GM21367 (cell line): ENCODE measurements at regions not wholly inside any gene's neighbourhood (a gene's known extent, or its start where the extent isn't known, plus 50 kb on each side); places are given as distances from the start of the nearest gene placed in this dataset.
"Not testable (repeated sequence)": the region's sequence is repeated elsewhere in the genome, so short reads cannot be mapped to it uniquely, and the experiment has no call there.

ENCODE experiments used
- ATAC-seq: cut with Tn5 transposase; IDR thresholded peaks from one replicate; pipeline ENCODE4 v1.9.1; 2021; ENCODE audit not compliant: unreplicated experiment

DNA sequence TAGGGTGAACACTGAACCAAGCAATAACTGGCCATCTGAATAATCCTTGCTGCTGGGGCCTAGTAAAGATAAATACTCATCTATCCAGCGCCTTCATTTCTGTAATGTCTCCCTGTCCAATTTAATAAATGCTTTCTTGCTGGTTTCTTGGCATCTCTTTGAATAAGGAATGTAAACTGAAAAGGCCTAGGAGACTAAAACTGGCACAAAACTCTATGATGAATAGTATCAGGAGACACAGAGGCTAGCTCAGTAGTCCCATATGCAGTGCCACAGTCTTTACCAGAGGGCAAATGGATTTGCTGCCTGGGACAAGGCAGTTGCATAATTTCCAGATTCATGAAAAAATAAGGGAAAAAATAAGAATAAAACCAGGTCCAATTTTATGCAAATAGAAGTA is 324.4 kb downstream of the CENPW start:
- ATAC-seq = no peak

DNA sequence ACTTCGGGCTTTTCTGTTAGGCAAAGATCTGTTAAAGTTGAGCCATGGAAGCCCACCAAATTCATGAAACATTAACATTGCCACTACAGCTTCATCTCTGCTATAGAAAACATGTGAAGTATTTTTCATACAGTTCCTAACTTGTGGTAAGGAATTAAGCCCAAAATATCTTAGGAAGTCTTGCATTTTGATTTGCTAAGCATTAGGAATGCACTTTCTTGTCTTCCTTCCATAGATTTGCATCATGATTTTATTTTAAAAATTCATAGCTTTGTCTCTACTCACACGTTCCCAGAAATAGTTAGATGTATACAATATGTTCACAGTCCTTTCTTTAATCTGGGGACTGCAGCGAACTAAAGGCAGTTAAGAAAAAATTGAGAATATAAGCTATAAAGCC is 325.6 kb downstream of the CENPW start:
- ATAC-seq = no peak

GRCh38 chr6:126667071-126667470 is 327.2 kb downstream of the CENPW start:
- ATAC-seq = no peak

DNA sequence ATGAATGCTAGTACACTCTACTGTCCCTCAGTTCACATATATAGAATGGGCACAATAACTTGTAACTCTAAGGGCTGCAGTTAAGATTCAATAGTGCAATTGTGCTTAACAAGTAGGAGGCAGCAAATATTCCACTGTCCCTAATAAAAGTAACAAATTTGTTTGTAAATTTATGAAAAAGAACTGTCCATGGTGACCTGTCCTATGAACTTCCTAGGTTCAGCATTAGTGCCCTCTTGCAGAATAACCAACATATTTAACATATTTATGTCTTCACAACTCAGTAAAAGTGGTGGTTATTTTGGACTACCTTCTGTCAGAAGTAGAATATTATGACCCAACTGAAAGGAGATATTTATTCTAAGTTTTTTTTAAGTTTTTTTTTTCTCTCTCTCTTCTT is 327.8 kb downstream of the CENPW start:
- ATAC-seq = no peak

DNA sequence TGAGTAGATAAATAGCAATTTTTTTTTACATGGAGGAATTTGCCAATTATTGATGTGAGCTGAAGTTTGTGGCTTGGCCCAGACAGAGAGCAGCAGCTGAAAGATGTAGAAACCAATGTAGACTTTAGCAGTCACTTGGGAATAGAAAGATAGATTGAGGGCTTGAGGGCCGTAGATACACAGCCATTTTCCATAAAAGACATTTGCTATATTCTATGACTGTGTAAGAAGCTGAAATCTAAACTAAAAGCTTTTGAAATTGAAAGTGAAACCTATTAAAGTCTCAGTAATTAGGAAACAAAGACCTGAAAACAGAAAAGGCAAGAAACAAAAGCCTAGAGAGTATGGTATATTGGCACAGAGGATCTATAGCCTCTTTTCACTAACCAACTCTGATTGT is 332.7 kb downstream of the CENPW start:
- ATAC-seq = peak; percentile 96

DNA sequence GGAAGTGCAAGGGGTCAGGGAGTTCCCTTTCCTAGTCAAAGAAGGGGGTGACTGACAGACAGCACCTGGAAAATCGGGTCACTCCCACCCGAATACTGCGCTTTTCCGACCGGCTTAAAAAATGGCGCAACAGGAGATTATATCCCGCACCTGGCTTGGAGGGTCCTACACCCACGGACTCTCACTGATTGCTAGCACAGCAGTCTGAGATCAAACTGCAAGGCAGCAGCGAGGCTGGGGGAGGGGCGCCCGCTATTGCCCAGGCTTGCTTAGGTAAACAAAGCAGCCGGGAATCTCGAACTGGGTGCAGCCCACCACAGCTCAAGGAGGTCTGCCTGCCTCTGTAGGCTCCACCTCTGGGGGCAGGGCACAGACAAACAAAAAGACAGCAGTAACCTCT is 333.8 kb downstream of the CENPW start:
- not testable (repeated sequence) for ATAC-seq

DNA sequence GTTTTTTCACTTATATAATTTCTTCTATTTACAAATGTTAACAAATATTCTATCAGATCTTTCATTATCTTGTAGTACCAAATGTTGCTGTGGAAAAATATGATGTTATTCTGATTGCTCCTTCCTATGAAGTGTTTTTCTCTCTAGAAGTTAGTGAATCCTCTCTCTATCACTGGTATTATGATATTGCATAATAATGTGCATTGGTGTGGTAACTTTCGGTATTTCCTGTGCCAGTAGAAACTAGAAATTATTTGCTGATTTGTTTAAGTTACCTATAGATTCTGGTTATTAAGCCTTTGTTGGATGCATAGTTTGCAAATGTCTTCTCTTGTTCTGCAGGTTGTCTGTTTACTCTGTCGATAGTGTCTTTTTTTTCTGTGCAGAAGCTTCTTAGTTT is 342.5 kb downstream of the CENPW start:
- ATAC-seq = no peak

DNA sequence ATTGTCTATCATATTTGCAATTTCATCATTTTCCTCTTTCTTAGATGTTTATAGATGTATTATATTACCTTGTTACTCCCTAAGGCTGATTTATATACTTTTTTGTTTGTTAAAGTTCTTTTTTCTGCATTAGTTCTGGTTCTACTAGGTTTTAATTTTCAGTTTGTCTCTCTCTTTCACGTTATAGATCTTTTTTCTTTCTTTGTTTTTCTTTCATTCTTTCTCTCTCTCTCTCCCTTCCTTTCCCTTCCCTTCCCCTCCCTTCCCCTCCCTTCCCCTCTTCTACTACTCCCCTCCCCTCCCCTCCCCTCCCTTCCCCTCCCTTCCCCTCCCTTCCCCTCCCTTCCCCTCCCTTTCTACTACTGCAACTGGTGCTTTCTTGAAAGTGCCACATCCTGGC is 345.3 kb downstream of the CENPW start:
- no peak for ATAC-seq

DNA sequence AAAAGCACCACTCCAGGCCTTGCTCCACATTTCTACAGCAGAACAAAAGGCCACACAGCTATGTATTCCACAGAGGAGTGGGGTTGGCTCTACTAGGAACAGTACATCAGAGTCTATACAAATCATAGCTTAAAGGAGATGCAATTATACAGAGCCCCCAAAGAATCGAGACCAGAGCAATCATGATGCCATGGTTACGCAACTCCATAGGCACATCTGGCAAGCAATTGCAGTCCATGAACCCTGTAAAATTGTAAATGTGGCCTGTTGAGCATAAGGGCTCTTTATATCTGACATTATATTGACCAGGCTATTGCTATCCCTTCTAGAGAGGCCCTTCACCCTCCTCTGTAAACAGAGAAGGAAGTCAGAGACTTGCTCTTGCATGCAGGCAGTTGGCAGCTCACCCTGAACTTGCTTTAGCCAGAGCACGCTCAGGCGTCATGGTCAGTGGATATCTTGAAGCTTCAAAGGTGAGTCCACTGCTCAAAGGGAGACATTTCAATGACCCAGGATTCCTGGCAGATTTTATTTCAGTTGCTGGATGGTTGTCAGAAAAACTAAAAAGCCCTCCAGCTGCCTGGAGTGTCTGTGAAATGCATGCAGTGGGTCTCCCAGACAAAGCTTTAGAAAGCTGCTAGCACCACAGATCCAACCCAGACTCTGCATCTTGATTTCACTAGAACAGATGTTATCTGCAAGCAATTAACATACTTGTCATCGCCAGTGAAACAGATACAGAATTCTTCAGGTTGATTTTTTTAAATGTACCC is 357.2 kb downstream of the CENPW start:
- no peak for ATAC-seq

DNA sequence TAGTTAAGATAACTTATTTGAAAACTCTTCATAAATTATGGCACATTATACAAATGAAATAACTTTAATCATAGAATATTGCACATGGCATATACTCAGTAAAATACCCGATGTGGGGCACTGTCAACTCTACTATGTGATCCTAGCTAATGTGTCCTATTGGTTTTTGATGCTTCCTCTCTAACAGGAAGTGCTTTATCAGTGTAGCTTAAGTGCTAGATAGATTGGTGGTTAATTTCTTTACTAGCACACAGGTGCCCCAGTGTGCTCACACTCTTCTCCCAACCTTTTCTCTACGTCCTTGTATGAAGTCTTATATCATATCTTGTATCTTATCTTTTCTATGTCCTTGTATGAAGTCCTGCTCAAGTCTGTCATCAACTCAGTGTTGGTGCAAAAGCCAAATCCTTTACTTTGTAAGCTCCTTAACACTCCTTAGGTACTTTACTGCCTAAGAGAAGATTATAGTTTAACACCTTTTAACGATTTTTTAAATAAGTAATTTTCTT is 358.9 kb downstream of the CENPW start:
- ATAC-seq = no peak

- ATAC-seq = no peak
These were observed 362.0 kb downstream of the CENPW start for GRCh38 chr6:126701676-126702560.

DNA sequence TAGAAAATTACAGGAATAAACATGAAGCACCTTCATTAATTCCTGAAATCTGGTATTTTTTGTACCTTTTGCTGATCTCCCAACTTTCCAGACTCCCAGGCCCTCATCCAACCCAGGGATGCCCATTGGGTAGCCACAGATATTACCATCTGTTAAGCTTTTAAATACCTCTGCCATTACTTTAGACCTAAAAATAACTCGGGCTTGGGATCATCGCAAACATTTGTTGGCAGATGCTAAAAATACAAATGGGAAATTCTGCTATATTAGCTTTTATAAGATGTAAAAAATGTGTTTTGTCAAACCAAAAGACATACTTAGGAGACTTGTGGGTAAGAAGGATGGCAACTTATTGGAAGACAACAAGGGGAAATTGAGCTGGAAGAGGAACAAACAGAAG is 376.1 kb downstream of the CENPW start:
- no peak for ATAC-seq

DNA sequence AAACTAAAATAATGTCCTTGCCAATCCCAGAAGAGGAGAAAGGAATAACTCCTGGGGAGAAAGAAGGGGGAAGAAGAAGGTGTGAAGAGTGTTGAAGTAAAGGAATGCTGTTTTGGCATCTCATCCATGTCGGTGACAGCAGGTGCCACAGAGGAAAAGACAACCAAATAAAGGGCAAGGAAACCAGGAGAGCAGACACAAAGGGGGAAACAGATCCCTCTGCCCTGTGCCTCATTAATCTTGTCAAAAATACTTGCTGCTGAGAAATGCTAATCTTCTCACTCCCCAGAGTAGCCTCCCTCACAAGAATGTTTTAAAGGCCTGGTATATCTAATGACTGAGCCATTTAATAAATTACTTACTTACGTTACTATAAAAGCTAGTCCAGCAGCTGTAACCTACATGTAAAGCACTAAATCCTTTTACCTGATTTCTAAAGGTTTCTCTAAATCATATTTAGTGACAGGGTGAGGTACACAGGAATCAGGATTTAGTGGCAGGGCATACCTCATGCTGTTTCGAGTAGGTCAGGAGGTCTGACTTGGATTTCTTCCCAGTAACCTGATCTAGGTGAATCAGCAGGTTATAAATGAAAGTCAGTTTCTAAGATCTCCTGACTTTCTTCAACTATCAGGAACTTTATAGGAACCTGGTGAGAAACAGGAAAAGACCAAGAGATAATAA is 377.1 kb downstream of the CENPW start:
- no peak for ATAC-seq

DNA sequence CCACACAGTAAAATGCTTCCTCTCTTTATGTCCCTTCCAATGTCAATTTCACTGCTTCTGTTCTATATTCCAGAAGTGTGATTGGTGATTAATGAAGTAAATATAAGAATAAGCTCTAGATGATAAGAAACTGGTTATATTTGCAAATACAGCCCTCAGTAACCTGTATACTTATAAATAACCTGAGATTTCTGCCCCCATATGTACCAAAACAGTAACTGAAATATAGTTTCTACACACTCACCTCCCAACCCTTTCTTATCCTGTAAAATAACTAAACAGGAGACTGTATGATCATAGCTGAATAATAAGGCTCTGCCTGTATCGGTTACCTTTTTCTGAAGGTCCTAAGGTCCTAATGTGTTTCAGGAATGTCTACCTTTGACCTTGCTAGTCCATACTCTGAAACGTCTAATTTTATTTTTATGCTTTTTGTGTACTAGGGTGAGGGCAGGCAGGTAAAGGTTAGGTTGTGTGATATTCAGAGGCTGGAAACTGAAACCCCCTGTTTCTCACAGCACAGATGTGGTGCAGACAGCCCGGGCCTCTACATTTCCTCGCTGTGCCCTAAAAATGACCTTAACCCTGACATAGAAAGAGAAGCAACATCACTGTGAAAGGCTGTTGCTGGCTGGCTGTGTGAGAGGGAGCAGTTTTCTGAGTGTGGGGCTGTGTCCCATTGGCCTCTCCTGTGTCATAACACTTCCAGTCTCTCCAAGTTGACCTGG is 378.8 kb downstream of the CENPW start:
- ATAC-seq = peak; percentile 89

- no peak for ATAC-seq
These were observed 380.4 kb downstream of the CENPW start for GRCh38 chr6:126720304-126720703.

DNA sequence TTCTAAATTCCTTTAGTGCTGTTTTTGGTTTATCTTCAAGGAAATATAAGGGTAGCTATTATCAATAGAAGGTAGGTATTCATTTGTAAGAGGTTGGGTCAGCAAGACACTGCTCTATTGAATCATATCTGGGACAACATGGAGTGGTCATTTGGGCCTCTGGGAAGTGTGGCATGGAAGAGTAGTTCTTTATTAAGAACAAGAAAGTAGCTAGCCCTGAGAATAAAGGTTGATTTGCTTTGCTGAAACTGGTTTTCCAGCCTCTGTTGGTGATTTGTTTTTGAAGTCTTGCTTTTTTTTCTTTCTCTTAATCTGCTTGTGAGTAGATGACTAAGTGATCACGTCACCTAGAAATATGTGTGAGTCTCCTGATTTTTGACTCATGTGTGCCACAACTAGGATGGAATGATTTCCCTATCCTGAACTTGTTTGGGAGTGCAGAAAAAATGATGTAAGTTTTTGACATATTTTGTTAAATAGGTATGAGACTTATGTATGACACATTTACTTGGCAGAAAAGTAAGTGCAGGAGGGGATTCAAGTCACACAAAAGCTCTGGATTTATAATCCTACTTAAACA is 381.8 kb downstream of the CENPW start:
- no peak for ATAC-seq

DNA sequence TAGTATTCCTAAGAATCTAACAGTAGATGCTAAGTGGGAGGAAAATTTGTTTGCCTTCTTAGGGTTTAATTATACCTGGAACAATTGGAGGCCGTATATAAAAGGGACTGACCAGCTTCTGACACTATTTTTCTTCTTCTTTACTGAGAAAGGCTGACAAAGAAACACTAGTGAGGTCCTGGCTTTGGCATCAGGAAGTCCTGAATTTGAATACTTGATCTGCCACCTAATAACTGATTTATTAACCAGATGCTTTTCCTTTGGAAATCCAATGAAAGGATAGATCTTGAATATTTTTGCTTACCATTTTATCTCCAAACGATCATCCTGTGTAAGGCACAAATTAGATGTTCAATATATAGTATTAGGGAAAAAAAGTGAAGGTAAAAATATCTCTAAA is 382.5 kb downstream of the CENPW start:
- ATAC-seq = no peak

DNA sequence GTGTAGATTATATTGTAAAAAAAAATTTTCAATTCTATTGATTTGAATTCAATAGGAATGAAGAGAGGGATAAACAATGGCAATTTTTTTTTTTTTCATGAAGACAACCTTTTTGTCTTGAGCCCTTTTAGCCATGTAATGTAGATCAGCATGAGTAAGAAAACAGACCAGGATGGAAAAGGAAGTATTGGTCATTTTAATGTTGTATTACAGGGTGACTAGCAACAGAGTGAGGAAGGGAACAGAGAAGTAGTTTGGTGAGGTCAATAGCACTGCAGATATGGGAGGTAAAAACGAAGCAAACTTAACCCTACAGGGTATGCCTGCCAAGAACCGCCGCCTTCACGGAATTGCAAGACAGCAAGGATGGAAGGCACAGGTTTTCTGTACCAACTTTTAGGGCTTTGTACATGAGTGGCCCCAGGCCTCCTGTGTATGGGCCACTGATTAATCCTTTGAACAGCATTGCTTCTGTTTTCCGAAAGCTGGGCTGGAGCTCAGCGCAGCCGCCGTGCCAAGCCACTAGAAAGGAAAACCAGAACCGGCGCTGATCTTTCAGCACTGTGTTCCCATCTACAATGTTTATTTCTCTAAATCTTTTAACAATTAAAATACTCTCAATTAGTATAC is 383.7 kb downstream of the CENPW start:
- no peak for ATAC-seq

DNA sequence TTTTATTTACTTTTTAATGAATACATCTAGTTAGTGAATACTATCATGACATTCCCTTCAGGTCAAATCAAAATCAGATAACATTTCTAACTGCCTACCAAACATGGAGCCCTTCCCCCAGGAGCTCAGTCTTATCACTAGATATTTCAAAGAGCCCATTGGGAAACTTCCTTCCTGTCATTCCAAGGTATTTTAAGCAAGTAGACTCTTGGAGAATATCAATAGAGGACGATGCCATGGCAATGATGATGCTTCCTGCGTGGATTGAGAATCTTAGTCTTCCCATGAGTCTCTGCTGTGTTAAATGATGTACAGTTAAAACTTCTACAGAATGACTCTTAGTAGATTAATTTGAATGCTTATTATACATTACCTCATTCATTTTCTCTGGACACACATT is 384.9 kb downstream of the CENPW start:
- no peak for ATAC-seq

- ATAC-seq = not testable (repeated sequence)
These were observed 386.5 kb downstream of the CENPW start for GRCh38 chr6:126726454-126726853.
